HG03378 (cell line): ENCODE measurements at regions not wholly inside any gene's neighbourhood (a gene's known extent, or its start where the extent isn't known, plus 50 kb on each side); places are given as distances from the start of the nearest gene placed in this dataset.
"Not testable (repeated sequence)": the region's sequence is repeated elsewhere in the genome, so short reads cannot be mapped to it uniquely, and the experiment has no call there.

Experiments used
- ATAC-seq: cut with Tn5 transposase; IDR thresholded peaks from one replicate; pipeline ENCODE4 v1.9.1; 2021; ENCODE audit warnings: mild to moderate bottlenecking, moderate library complexity; ENCODE audit not compliant: unreplicated experiment

- ATAC-seq: no peak
Observed at GRCh38 chr3:124303305-124303910, 311.5 kb upstream of the ROPN1 start.

GRCh38 chr3:124306665-124307064, 314.7 kb upstream of the ROPN1 start:
- ATAC-seq: no peak

- no peak for ATAC-seq
Observed at GRCh38 chr3:124313621-124314020, 321.7 kb upstream of the ROPN1 start.

GRCh38 chr3:124315215-124316033, 323.5 kb upstream of the ROPN1 start:
- ATAC-seq: no peak

- ATAC-seq: no peak
Observed at GRCh38 chr3:124316034-124316287, 324.0 kb upstream of the ROPN1 start.

- ATAC-seq: no peak
Observed at GRCh38 chr3:124318014-124318413, 326.1 kb upstream of the ROPN1 start.

GRCh38 chr3:124318656-124319055, 326.7 kb upstream of the ROPN1 start:
- no peak for ATAC-seq

- no peak for ATAC-seq
Observed at GRCh38 chr3:124320976-124321375, 329.1 kb upstream of the ROPN1 start.

GRCh38 chr3:124322309-124322880, 330.5 kb upstream of the ROPN1 start:
- no peak for ATAC-seq

- ATAC-seq: no peak
Observed at GRCh38 chr3:124322966-124323365, 331.0 kb upstream of the ROPN1 start.

GRCh38 chr3:124325248-124325647, 333.3 kb upstream of the ROPN1 start:
- ATAC-seq: no peak

- ATAC-seq: no peak
Observed at GRCh38 chr3:124329723-124330122, 337.8 kb upstream of the ROPN1 start.

- ATAC-seq: no peak
Observed at GRCh38 chr3:124333931-124334640, 342.2 kb upstream of the ROPN1 start.

GRCh38 chr3:124336067-124336656, 344.2 kb upstream of the ROPN1 start:
- no peak for ATAC-seq

GRCh38 chr3:124345845-124346244, 353.9 kb upstream of the ROPN1 start:
- no peak for ATAC-seq

GRCh38 chr3:124346487-124346886, 354.6 kb upstream of the ROPN1 start:
- no peak for ATAC-seq

- no peak for ATAC-seq
Observed at GRCh38 chr3:124347418-124347817, 355.5 kb upstream of the ROPN1 start.

- not testable (repeated sequence) for ATAC-seq
Observed at GRCh38 chr3:124348555-124348954, 356.6 kb upstream of the ROPN1 start.

- ATAC-seq: no peak
Observed at GRCh38 chr3:124351430-124352148, 359.7 kb upstream of the ROPN1 start.

- no peak for ATAC-seq
Observed at GRCh38 chr3:124352149-124352539, 360.2 kb upstream of the ROPN1 start.

GRCh38 chr3:124353691-124354090, 361.8 kb upstream of the ROPN1 start:
- ATAC-seq: no peak
